GM18507 (cell line): ENCODE measurements at regions not wholly inside any gene's neighbourhood (a gene's known extent, or its start where the extent isn't known, plus 50 kb on each side); places are given as distances from the start of the nearest gene placed in this dataset.
"Not testable (repeated sequence)": the region's sequence is repeated elsewhere in the genome, so short reads cannot be mapped to it uniquely, and the experiment has no call there.

Experiments used
- DNase-seq: peaks from one replicate; pipeline ENCODE4 v3.0.0; 2011; ENCODE audit warnings: low read depth; ENCODE audit not compliant: insufficient read length; ENCODE audit errors: extremely low spot score
- FAIRE-seq: peaks from 2 replicates; lab custom pipeline; 2011; peaks lifted over from hg19 to GRCh38; lab: Jason Lieb, UNC

DNA sequence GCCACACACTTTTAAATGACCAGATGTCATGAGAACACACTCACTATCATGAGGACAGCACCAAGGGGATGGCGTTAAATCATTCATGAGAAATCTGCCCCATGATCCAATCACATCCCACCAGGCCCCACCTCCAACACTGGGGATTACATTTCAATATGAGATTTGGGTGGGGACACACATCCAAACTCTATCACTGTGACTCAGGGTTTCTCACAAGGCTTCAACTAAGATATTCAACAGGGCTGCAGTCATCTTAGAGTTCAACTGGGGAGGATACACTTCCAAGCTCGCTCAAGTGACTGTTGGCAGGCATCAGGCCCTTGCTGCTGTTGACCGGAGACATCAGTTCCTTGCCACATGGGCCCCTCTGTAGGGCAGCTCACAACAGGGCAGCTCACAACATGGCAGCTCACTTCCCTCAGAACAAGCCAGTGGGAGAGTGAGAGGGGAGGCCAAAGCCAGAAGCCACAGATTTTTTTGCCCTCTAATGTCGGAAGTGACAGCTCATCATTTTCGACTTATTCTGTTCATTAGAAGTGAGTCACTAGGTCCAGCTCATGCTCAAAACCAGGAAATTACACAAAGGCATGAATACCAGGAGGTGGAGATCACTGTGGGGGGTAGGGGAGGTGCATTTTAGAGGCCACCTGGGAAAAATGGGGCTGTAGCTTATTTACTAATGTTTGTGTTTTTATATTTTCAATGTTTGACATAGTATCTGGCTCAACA, 50.8 kb upstream of the PTHLH start:
- no peak for DNase-seq
- no peak for FAIRE-seq

DNA sequence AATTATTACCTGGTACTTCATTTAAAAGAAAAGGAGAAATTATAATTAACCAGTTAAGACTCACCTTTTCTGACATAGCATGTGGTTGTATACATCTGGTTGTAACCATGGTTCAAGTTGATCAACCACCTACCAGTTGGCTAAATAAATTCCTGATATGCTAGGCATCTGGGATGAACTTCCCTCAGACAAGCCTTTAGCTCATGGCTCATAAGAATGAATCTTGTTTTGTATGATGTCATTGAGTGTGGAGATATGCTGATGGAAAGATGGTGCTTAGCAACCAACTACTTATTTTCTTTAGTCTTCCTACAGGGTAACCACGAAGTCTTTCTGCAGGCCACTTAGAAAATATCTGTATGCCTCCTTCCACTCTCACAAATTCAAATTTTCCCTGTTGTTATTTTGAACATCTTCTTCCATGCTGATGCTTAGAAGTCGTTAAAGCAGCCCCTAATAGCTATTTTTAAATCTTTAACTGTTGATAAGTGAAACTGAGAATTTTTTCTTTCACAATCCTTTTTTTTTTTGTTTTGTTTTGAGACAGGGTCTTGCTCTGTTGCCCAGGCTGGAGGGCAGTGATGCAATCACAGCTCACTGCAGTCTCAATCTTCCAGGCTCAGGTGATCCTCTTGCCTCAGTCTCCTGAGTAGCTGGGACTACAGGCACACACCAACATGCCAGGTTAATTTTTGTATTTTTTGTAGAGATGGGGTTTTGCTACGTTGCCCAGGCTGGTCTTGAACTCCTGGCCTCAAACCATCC, 51.9 kb upstream of the PTHLH start:
- FAIRE-seq (no peak), DNase-seq (no peak)

DNA sequence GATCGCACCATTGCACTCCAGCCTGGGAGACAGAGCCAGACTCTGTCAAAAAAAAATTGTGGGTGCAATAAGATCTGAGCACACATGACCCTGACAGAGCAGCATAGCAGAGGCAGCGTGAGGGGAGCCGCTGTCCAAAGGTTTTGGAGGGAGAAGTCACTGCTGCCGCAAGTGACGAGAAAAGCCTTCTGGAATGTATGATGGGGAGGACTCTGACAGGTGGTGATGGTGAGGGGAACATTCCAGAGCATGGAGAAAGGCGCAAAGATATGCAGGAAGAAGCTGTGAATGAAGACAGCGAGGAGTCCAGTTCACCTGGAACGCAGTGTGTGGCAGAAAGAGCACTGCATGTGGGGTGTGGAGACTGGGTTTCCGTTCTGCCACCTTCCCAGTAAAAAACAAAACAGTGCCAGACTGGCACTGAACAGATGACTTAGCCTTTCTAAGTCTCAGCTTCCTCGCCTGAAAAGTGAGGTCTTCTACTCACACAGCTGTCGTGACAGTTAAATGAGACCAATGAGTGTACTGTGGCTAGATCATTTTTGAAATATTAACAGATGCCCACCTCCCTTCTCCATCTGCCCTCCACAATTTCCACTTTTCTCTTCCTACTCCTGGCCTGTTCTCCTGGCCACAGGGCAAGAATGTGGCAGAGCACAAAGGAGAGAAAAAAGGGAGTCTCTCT, 53.4 kb upstream of the PTHLH start:
- DNase-seq (no peak), FAIRE-seq (no peak)

DNA sequence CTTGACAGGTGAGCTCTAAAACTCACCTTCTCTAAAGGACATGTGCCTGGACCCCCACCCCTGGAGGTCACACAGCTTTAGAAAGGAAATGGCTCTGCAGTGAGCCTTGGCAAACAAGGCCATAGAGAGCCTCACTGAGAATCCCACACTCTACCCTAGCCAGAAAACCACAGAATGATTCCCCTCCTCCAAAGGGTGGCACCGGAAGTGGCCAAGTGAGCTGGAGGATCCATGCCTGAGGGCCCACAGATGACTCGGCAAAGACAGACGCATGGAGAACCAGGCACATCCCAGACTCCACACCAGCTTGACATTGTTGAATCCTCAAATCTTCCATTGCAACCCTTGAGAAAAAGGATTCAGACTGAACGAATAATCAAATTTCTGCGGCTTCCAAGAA, 54.2 kb upstream of the PTHLH start:
- no peak for FAIRE-seq
- no peak for DNase-seq

DNA sequence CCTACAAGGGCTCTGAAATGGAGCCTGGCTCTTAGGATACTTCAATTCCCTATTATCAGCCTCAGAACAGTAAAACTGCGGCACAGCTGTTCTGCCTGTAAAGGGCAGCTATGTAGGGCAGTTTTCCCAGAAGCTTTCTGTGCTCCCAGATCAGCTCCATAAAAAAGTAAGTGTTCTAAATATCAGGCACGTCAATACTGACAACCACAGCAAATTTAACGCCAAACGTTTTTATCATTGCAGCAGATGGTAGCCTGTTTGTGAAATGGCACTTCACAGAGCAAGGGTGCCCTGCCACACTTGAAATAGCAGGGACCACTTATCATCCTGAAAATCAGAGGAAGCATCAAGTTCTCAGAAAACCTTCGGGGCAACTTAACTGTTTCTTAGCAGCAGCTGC, 54.8 kb upstream of the PTHLH start:
- no peak for DNase-seq
- FAIRE-seq = no peak

DNA sequence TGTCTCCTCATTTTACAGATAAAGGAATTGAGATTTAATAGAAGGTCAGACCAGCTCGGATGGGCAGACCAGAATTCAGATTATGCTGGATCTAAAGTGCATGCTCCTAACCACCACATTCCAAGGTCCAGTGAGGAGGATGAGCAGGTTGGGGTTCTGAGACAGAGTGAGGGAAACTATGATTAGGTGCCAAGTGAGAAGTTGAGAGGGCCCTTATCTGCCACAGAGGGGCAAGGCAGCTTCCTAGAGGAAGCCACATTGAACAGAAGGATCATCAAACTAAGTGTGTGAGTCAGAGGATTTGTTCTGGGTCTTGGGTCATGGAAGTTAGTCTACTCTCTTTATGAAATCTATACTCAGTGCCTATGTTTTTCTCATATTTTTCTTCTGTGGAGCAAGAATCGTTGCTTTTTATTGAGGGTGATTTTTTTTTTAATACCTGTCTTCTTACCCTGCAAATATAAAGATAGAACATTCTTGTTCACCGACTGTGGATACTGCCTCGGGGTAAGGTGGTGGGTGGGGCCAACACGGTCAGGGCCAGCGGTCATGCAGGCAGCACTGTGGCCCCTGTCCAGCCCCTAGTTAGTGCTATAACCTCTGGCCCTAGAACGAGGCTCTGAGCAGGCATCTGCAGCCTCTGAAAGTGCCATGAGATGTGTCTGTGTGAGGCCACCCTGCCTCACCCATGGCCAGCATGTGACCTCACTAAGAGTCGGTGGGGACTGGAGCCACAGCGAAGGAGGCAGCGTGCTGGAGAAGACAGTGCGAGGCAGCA, 55.6 kb upstream of the PTHLH start:
- DNase-seq (no peak), FAIRE-seq (no peak)

DNA sequence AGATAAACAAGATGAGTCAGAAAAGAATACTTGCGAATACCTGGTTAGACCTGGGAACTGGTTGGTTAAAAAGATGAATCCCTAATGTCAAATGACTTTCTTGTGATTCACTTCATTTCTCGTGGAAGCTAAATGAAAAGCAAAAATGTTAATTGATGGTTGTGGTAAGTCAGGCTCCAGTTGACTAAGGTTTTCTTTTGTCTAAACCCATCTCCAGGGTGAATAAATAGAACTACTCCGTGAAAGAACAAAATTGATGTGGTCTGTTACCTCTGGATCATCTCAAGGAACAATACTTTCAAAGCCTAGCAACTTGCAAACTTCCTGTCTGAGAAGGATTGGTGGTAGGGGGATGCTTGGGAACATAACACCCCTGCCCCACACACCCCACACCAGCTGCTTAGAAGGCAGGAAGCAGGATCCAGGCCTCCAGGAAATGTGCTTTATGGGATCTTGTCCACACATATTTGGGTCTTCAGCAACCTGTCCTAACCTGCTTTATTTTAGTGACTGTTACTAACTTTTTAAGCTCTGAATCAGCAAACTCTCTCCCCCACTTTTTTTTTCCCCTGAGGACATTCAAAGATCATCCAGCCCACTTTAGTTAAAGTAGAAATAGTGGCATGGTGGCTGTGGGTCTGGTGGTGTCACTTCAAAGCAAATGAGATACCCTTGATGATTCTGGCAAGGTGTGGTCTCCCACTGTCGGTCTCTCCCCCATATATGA, 60.4 kb upstream of the PTHLH start:
- DNase-seq = no peak
- FAIRE-seq = no peak

DNA sequence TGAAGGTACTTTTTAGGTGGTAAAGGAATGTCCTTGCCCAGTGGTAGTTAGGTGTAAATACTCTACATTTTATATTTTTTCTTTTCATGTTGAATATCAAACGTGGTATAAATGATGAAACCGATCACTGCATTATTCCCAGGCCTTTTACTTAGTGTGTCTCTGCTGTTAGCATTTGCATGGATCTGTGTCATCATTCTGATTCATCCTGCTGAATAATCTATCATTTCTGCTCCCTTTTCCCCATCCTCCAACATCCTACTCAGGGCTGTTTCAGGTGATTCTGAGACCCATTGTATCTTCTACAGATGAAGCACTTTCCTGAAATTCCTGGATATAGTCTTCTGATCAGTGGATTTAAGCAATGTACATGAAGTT, 61.0 kb upstream of the PTHLH start:
- DNase-seq = no peak

DNA sequence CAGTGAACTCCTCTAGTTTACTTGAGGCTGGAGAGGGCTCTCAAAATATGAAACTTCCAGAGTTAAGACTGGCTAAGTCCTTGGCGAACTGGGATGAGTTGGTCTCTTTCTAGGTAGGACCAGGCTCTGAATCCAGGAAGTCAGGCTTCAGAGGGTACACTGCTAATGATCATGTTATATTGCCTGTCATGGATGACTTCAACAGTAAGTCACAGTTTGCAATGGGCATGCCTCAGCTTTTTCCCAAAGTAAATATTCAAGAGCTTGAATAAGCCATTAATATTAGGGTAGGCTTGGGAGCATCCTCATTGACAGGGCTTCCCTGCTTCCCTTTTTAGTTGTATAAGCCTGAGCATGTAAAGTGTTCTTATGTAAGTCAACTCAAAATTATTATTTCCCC, 61.7 kb upstream of the PTHLH start:
- no peak for FAIRE-seq
- no peak for DNase-seq

More for the DNA sequence above, 61.0 kb upstream of the PTHLH start:
- FAIRE-seq = no peak

DNA sequence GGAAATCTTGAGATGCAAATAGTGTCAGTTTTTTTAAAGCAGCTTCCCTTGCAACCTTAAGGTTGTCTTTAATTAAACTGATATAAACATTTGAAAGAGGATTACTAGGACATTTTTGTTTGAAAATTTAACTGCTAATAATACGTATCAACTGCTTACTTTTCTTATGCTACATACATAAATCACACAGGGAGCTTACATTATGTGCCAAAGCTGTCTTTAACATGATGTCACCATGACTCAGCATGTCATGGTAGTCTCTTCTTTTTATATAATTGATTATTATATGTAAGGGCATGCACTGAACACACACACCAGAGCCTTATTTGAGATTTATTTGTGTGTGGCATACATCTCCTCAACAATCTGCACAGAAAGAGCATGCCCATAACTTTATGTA, 63.0 kb upstream of the PTHLH start:
- FAIRE-seq = no peak
- DNase-seq = no peak

DNA sequence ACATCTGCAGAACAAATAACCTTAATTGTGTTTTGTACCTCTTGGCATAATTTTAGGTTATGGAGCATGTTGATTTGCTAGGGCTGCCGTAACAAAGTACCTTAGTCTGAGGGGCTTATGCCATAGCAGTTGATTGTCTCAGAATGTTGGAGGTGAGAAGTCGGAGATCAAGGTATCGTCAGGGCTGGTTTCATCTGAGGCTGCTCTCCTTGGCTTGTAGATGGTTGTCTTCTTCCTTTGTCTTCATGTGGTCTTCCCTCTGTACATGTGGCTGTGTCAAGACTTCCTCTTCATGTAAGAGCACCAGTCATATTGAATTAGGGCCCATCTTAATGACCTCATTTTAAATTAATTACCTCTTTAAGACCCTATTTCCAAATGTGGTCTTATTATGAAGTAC, 64.4 kb upstream of the PTHLH start:
- DNase-seq (no peak), FAIRE-seq (no peak)

DNA sequence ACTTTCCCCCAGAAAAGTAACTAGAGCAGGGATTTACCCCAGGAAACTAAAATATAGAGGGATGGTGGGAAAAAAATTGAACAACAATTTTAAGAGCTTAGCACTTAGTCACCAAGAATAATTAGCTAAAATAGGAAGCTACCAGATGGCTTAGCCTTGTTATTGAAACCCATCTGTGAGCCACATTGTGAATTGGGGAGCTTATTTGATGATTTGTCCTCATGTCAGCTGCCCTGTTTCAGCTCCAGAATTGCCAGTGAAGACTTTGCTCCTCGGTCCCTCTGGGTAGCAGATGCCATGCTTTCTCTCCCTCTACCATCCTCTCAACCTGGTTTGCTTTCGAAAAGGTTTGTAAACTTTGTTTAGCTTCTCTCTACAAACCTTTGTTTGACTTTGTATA, 67.7 kb upstream of the PTHLH start:
- FAIRE-seq = no peak
- no peak for DNase-seq

DNA sequence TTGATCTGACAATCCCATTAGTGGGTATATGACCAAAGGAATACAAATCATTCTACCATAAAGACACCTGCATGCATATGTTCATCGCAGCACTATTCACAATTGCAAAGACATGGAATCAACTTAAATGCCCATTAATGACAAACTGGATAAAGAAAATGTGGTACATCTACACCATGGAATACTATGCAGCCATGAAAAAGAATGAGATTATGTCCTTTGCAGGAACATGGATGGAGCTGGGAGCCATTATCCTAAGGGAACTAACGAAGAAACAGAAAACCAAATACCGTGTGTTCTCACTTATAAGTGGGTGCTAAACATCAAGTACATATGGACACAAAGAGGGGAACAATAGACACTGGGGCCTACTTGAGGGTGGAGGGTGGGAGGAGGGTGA, 74.1 kb upstream of the PTHLH start:
- DNase-seq, FAIRE-seq: not testable (repeated sequence)

DNA sequence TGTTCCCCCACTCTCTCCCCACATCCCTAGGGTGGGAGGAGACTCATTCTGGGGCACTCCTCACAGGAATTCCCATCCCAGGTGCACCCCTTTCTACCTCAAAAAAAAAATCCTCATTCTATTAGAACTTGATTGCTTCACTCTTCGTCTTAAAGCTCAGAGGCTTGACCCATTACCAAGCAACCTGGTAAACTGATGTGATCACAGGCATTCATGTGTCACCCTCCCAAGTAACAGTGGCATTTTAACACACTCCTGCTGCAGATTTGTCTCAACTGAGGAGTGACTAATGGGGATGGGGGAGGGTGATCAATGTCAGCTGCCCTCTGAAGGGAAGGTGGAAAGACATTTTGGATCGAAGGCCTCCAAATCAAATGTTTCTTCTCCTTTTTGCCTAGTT, 78.1 kb upstream of the PTHLH start:
- no peak for DNase-seq
- no peak for FAIRE-seq

DNA sequence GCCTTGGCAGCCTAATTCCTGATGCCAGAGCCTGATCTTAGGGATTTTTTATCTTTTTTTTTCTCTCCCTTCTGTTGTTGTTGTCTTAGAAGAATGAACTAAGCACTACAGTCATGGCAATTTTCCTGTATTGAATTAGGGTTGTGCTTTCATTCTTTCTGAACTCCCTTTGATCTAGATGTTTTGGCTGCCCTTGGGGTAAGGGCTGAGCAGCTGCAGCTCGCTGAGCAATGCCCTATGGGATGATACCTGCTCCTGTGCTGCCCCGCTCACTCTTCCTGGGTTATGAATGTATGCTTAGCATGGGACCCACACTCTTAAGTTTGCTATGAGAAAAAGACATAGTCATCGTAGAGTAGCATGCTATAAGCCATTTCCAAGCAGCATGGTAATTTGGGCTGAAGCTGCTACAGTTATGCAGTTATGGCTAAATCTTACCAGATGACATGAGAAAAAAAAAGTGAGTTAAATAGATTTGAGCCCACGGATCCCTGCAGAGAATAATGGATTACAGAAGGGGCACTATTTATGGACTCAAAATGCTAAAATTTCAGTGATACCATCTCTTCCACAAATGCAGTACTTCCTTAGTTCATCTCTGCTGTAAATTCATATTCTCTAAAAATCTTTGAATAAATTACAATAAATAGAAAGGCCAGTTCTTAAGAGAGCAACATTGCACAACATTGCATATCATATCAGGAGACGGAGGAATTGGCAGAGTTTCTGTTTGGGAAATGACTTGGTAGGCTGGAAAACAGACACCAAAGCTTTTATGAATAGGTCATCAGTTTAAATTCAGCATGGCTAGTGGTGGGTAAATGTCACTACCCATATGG, 79.2 kb upstream of the PTHLH start:
- DNase-seq (no peak), FAIRE-seq (no peak)

DNA sequence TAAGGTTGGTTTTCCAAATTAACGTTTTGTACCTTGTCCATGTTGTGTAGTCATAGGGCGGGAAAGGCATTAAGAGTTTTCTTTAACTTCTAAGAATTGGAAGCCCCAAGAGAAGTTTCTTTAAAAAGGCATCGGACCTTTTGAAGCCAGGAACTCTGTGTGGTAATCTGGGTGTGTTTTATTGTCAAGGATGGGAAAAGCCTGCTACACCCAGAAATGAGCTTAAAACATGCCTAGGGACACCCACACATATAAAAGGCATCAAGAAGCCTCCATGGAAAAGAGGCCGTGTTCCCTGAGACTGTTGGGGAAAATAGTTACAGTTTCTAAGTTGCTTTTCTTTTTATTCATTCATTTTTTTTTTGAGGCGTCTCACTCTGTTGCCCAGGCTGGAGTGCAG, 81.0 kb upstream of the PTHLH start:
- no peak for FAIRE-seq

DNA sequence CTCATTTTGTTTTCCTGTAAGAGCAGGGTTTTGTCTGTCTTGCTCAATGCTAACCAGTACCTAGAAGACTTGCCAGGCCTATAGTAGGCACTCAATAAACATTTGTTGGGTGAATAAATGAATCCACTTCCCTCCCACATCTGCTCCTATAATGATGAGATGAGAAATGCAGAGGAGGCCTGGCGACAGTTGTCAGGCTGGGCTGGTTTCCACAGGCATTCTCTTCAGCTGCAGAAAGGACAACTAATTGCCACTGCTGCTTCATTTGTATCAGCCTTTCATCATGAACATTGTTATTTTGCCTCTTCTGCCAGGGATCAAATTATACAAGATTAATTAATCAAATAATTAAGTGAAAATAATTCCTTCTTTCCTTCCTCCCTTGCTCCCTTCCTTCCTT, 82.0 kb upstream of the PTHLH start:
- FAIRE-seq = no peak
- DNase-seq = no peak

More for the DNA sequence above, 81.0 kb upstream of the PTHLH start:
- DNase-seq = no peak

DNA sequence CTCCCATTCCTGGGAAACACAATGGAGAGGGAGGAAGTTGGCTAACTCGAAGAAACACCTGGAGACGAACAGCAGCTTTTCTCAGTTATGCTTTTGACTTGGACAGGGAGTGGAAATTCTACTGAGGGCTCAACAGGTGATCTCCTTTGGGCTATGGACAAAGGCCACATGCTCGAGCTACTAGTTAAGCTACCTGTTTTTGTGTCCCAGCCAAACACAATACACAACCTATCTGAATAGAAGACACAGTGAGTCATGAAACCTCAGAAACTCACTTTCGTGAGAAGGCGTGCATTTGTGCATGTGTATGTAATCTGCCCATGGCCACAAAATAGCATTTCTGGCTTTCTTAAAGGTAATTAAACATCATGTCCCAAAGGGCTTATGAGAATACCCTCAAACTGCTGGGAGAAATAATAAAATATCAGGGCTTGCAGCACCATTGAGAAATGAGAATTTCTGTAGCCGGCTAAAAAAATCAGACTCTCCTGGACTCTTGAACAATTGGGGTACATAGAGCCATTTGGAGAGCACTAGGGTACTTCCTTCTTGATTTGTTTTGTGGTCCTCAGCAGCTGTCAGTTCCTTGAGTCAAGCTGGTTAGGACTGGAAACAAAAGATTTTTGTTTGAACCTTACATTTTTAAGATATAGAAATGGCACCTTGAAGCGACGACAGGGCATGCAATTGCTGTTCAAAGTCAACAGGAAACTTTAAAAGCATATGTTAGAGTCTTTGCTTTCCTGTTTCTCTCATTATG, 85.5 kb upstream of the PTHLH start:
- DNase-seq = no peak
- FAIRE-seq = no peak
